ENCODE measurements at regions not wholly inside any gene's neighbourhood (a gene's known extent, or its start where the extent isn't known, plus 50 kb on each side); places are given as distances from the start of the nearest gene placed in this dataset.

DNA sequence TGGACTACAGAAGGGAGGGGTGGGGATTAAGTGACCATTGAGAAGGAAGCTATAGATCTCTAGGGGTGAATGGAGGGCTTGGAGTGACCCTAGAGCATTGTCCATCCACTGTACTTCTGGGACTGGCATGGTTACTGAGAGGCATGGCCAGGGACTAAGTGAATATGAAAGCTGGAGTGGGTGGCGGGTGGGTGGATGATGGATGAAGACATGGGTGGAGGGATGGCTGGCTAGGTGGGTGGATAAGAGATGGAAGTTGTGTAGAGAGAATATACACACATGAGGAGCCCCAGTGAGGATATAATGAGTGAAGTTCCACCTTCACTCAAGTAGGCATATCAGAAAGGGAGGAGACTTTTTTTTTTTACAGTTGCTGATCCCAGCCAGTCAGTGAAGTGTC is 65.5 kb upstream of the NRXN3 start:
- no peaks in the 10 kb centered on the region for H3K79me2 ChIP-seq (ENCODE audit: insufficient read depth, low read length)
- peaks cover 7% of the 10 kb centered on the region for H3K4me1 ChIP-seq (ENCODE audit: insufficient read depth, low read length, poor library complexity, severe bottlenecking)
- H3F3A ChIP-seq (ENCODE audit: low read depth), result no peaks in the 10 kb centered on the region
- no peak overlapping the region for H3K4me2 ChIP-seq (ENCODE audit: low read depth, low read length, poor library complexity, severe bottlenecking)
- no peak for TF ChIP-seq EZH2phosphoT487 (IDR thresholded peaks at IDR 0.05; ENCODE audit: borderline replicate concordance)
- TF ChIP-seq, protein P1, sequence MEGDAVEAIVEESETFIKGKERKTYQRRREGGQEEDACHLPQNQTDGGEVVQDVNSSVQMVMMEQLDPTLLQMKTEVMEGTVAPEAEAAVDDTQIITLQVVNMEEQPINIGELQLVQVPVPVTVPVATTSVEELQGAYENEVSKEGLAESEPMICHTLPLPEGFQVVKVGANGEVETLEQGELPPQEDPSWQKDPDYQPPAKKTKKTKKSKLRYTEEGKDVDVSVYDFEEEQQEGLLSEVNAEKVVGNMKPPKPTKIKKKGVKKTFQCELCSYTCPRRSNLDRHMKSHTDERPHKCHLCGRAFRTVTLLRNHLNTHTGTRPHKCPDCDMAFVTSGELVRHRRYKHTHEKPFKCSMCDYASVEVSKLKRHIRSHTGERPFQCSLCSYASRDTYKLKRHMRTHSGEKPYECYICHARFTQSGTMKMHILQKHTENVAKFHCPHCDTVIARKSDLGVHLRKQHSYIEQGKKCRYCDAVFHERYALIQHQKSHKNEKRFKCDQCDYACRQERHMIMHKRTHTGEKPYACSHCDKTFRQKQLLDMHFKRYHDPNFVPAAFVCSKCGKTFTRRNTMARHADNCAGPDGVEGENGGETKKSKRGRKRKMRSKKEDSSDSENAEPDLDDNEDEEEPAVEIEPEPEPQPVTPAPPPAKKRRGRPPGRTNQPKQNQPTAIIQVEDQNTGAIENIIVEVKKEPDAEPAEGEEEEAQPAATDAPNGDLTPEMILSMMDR (conservative IDR thresholded peaks at IDR 0.05; ENCODE audit: low read length), result no peak
- no peak overlapping the region for H2AFZ ChIP-seq (ENCODE audit: low read length)
- no peak overlapping the region for H3K4me3 ChIP-seq (ENCODE audit: low read length, poor library complexity, severe bottlenecking)
- no peaks in the 10 kb centered on the region for H4K20me1 ChIP-seq (ENCODE audit: insufficient read depth, low read length, poor library complexity, severe bottlenecking)
- no peaks in the 10 kb centered on the region for H3K36me3 ChIP-seq (ENCODE audit: insufficient read depth, low read length)
- no peak overlapping the region for H3K9ac ChIP-seq (ENCODE audit: low read depth, low read length, poor library complexity, severe bottlenecking)
- H3K9me2 ChIP-seq (replicated peaks; ENCODE audit: low read depth, low read length), result no peaks in the 10 kb centered on the region
- H3K9me3 ChIP-seq (ENCODE audit: insufficient read depth, low read depth, low read length), result no peaks in the 10 kb centered on the region
- no peaks in the 10 kb centered on the region for H3K27me3 ChIP-seq (ENCODE audit: insufficient read depth, low read length, poor library complexity, severe bottlenecking)

- Histone ChIP-seq H3K4me3 (ENCODE audit: low read length, poor library complexity, severe bottlenecking) (no peak overlapping the region), H3K27me3 (ENCODE audit: insufficient read depth, low read length, poor library complexity, severe bottlenecking) (no peaks in the 10 kb centered on the region), H4K20me1 (ENCODE audit: insufficient read depth, low read length, poor library complexity, severe bottlenecking) (no peaks in the 10 kb centered on the region)
Measured at GRCh38 chr14:78106381-78106780, 63.8 kb upstream of the NRXN3 start.

GRCh38 chr14:78107166-78107565 is 63.0 kb upstream of the NRXN3 start:
- Histone ChIP-seq H4K20me1 (ENCODE audit: insufficient read depth, low read length, poor library complexity, severe bottlenecking) (no peaks in the 10 kb centered on the region), H3K27me3 (ENCODE audit: insufficient read depth, low read length, poor library complexity, severe bottlenecking) (no peaks in the 10 kb centered on the region), H3K4me3 (ENCODE audit: low read length, poor library complexity, severe bottlenecking) (no peak overlapping the region), H3K79me2 (ENCODE audit: insufficient read depth, low read length) (no peaks in the 10 kb centered on the region), H3F3A (ENCODE audit: low read depth) (no peaks in the 10 kb centered on the region), H3K4me1 (ENCODE audit: insufficient read depth, low read length, poor library complexity, severe bottlenecking) (peaks cover 7% of the 10 kb centered on the region), H2AFZ (ENCODE audit: low read length) (no peak overlapping the region), H3K9me2 (replicated peaks; ENCODE audit: low read depth, low read length) (no peaks in the 10 kb centered on the region), H3K9me3 (ENCODE audit: insufficient read depth, low read depth, low read length) (no peaks in the 10 kb centered on the region), H3K9ac (ENCODE audit: low read depth, low read length, poor library complexity, severe bottlenecking) (no peak overlapping the region), H3K36me3 (ENCODE audit: insufficient read depth, low read length) (no peaks in the 10 kb centered on the region), H3K4me2 (ENCODE audit: low read depth, low read length, poor library complexity, severe bottlenecking) (no peak overlapping the region)
- TF ChIP-seq EZH2phosphoT487 (IDR thresholded peaks at IDR 0.05; ENCODE audit: borderline replicate concordance), result no peak
- TF ChIP-seq, protein P1 (conservative IDR thresholded peaks at IDR 0.05; ENCODE audit: low read length), result no peak

More at GRCh38 chr14:78106381-78106780, 63.8 kb upstream of the NRXN3 start:
- TF ChIP-seq, protein P1 (conservative IDR thresholded peaks at IDR 0.05; ENCODE audit: low read length), result no peak
- no peak for TF ChIP-seq EZH2phosphoT487 (IDR thresholded peaks at IDR 0.05; ENCODE audit: borderline replicate concordance)
- Histone ChIP-seq H2AFZ (ENCODE audit: low read length) (no peak overlapping the region), H3K4me1 (ENCODE audit: insufficient read depth, low read length, poor library complexity, severe bottlenecking) (peaks cover 7% of the 10 kb centered on the region), H3K79me2 (ENCODE audit: insufficient read depth, low read length) (no peaks in the 10 kb centered on the region), H3K9ac (ENCODE audit: low read depth, low read length, poor library complexity, severe bottlenecking) (no peak overlapping the region), H3K36me3 (ENCODE audit: insufficient read depth, low read length) (no peaks in the 10 kb centered on the region), H3K9me3 (ENCODE audit: insufficient read depth, low read depth, low read length) (no peaks in the 10 kb centered on the region), H3K9me2 (replicated peaks; ENCODE audit: low read depth, low read length) (no peaks in the 10 kb centered on the region), H3K4me2 (ENCODE audit: low read depth, low read length, poor library complexity, severe bottlenecking) (no peak overlapping the region), H3F3A (ENCODE audit: low read depth) (no peaks in the 10 kb centered on the region)

All from Loucy (cell line).